Keratinocyte (primary cell): ENCODE measurements at regions not wholly inside any gene's neighbourhood (a gene's known extent, or its start where the extent isn't known, plus 50 kb on each side); places are given as distances from the start of the nearest gene placed in this dataset.

Experiments used
- DNase-seq: peaks from one replicate; pipeline ENCODE4 v3.0.0-alpha.2; 2011; ENCODE audit warnings: low read depth, missing footprints, low spot score
- FAIRE-seq: peaks from 2 replicates; lab custom pipeline; 2011; peaks lifted over from hg19 to GRCh38; lab: Jason Lieb, UNC
- H2AFZ ChIP-seq: 2 replicates; pipeline ENCODE4 v1.6.0; 2012; ENCODE audit warnings: low read length, control low read depth, inconsistent platforms; ENCODE audit not compliant: control insufficient read depth
- H3K27ac ChIP-seq: 2 replicates; pipeline ENCODE4 v1.5.1; 2011; ENCODE audit warnings: low read length; ENCODE audit not compliant: control insufficient read depth, insufficient read depth
- H3K27me3 ChIP-seq: 3 replicates; pipeline ENCODE4 v1.6.0; 2011; ENCODE audit warnings: low read length; ENCODE audit not compliant: control insufficient read depth, insufficient read depth; ENCODE audit errors: extremely low read depth
- H3K36me3 ChIP-seq, 2 experiments: 2 replicates in 1 of 2; 3 replicates in 1 of 2; pipeline ENCODE4 v1.5.1; 2011; ENCODE audit warnings: low read length in 2 of 2, mild to moderate bottlenecking in 1 of 2; ENCODE audit not compliant: control insufficient read depth in 2 of 2, insufficient read depth in 2 of 2; ENCODE audit errors: extremely low read depth in 1 of 2
- H3K4me1 ChIP-seq: 3 replicates; pipeline ENCODE4 v1.5.1; 2011; ENCODE audit warnings: low read length; ENCODE audit not compliant: control insufficient read depth, insufficient read depth; ENCODE audit errors: extremely low read depth
- H3K4me2 ChIP-seq: 3 replicates; pipeline ENCODE4 v1.6.0; 2011; ENCODE audit warnings: low read depth, low read length; ENCODE audit not compliant: control insufficient read depth, insufficient read depth; ENCODE audit errors: extremely low read depth
- H3K4me3 ChIP-seq, 3 experiments: fragments of 200-600 bp in 1 of 3; sonication (generic) in 1 of 3; 2 replicates in 2 of 3; 3 replicates in 1 of 3; pipeline ENCODE4 v1.5.1; 2011 to 2016; ENCODE audit warnings: low read length in 3 of 3, mild to moderate bottlenecking in 3 of 3, control low read depth in 2 of 3, inconsistent platforms in 1 of 3, low read depth in 1 of 3, mixed read lengths in 1 of 3, mixed run types in 1 of 3, moderate library complexity in 1 of 3; ENCODE audit not compliant: control insufficient read depth in 2 of 3, insufficient read depth in 2 of 3; ENCODE audit errors: extremely low read depth in 1 of 3
- H3K79me2 ChIP-seq: 2 replicates; pipeline ENCODE4 v1.6.0; 2012; ENCODE audit warnings: low read length; ENCODE audit not compliant: control insufficient read depth, insufficient read depth
- H3K9ac ChIP-seq: 3 replicates; pipeline ENCODE4 v1.6.0; 2011; ENCODE audit warnings: low read length; ENCODE audit not compliant: control insufficient read depth, insufficient read depth; ENCODE audit errors: extremely low read depth
- H3K9me1 ChIP-seq: 3 replicates; pipeline ENCODE4 v1.6.0; 2011; ENCODE audit warnings: low read length; ENCODE audit not compliant: control insufficient read depth, insufficient read depth; ENCODE audit errors: extremely low read depth
- H3K9me3 ChIP-seq: 2 replicates; pipeline ENCODE4 v1.5.1; 2012; ENCODE audit warnings: low read depth, low read length; ENCODE audit not compliant: control insufficient read depth
- H4K20me1 ChIP-seq: 3 replicates; pipeline ENCODE4 v1.6.0; 2011; ENCODE audit warnings: low read length; ENCODE audit not compliant: control insufficient read depth, insufficient read depth; ENCODE audit errors: extremely low read depth
- EZH2 ChIP-seq: IDR thresholded peaks from one replicate; pipeline ENCODE4 v1.6.1; 2012; ENCODE audit warnings: inconsistent platforms, mild to moderate bottlenecking, low read length, moderate library complexity
- dilution Hi-C: fragments of 300-500 bp; cut with MboI; formaldehyde crosslinking; loops from one replicate; pipeline ENCODE4 v1.7.0; 2020; ENCODE audit warnings: low sequenced_read_pairs; ENCODE audit not compliant: extremely low pct_ligation_motif_present
- TF ChIP-seq, protein P1 (sequence below), 3 experiments: IDR thresholded peaks in 1 of 3; conservative IDR thresholded peaks in 1 of 3; optimal IDR thresholded peaks in 1 of 3; 2 replicates in 2 of 3; 3 replicates in 1 of 3; pipeline versions ENCODE3 to v1.5.1; 2011; ENCODE audit warnings: low read length in 3 of 3, mild to moderate bottlenecking in 3 of 3, moderate library complexity in 2 of 3, control low read depth in 1 of 3, inconsistent platforms in 1 of 3; ENCODE audit not compliant: insufficient read depth in 2 of 3; ENCODE audit errors: extremely low read depth in 1 of 3

DNA sequence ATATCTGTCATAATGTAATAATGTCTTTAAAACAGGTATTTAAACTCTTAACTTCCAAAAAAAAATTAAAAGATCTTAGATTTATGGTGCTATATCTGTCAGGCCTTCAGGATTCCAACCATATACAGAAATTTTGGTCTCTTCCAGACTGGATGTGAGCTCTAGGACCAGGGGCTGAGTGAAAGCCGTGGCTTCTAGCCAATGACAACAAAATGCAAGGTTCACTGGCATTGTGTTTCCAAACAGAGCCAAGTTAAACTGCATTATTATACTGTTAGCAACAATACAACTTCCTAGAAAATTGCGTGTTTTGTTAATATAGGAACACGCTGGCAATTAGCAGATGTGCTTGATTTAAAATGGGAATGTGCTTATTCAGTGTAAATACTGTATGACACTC is 809.8 kb upstream of the SOX11 start:
- no peaks in the 10 kb centered on the region for H3K27me3 ChIP-seq
- H3K9me1 ChIP-seq = no peaks in the 10 kb centered on the region
- dilution Hi-C loops = no loop called here
- no peaks in the 10 kb centered on the region for H3K36me3 ChIP-seq
- H3K79me2 ChIP-seq = no peaks in the 10 kb centered on the region
- no peaks in the 10 kb centered on the region for H3K4me1 ChIP-seq
- no peak overlapping the region for H3K9ac ChIP-seq
- H4K20me1 ChIP-seq = no peaks in the 10 kb centered on the region
- no peak overlapping the region for H3K4me3 ChIP-seq
- FAIRE-seq (no peak), DNase-seq (no peak)
- H3K27ac ChIP-seq = no peak overlapping the region
- TF ChIP-seq EZH2 = no peak
- TF ChIP-seq, protein P1, sequence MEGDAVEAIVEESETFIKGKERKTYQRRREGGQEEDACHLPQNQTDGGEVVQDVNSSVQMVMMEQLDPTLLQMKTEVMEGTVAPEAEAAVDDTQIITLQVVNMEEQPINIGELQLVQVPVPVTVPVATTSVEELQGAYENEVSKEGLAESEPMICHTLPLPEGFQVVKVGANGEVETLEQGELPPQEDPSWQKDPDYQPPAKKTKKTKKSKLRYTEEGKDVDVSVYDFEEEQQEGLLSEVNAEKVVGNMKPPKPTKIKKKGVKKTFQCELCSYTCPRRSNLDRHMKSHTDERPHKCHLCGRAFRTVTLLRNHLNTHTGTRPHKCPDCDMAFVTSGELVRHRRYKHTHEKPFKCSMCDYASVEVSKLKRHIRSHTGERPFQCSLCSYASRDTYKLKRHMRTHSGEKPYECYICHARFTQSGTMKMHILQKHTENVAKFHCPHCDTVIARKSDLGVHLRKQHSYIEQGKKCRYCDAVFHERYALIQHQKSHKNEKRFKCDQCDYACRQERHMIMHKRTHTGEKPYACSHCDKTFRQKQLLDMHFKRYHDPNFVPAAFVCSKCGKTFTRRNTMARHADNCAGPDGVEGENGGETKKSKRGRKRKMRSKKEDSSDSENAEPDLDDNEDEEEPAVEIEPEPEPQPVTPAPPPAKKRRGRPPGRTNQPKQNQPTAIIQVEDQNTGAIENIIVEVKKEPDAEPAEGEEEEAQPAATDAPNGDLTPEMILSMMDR (optimal IDR thresholded peaks at IDR 0.05 in 1 of 3, IDR thresholded peaks at IDR 0.05 in 1 of 3, conservative IDR thresholded peaks at IDR 0.05 in 1 of 3; ENCODE audit: extremely low read depth in 1 of 3, insufficient read depth in 2 of 3, low read length in 3 of 3) = no peak
- H2AFZ ChIP-seq = no peak overlapping the region
- H3K9me3 ChIP-seq = no peaks in the 10 kb centered on the region
- no peak overlapping the region for H3K4me2 ChIP-seq

DNA sequence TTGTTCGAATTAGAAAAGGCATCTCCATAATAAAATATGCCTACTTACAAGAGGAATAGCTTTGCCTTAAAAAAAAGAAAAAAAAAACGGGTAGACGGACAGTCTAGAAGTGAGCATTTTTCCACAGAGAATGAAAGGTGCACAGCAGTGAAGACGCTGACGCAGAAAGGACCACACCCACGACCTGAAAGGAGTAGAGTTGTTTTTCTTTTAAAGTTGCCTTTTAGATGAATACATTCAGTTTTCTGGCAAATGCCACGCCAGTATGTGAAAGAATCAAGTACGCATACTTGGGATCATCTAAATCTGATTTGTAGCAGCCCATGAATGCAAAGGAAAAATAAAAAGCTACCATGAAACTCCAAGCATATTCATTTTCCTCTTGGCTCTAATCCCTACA is 809.2 kb upstream of the SOX11 start:
- DNase-seq (no peak), FAIRE-seq (no peak)
- Histone ChIP-seq H3K27me3 (no peaks in the 10 kb centered on the region), H3K79me2 (no peaks in the 10 kb centered on the region), H3K4me1 (no peaks in the 10 kb centered on the region), H3K9me3 (no peaks in the 10 kb centered on the region), H3K9me1 (no peaks in the 10 kb centered on the region), H3K4me2 (no peak overlapping the region), H3K4me3 (no peak overlapping the region), H2AFZ (no peak overlapping the region), H3K36me3 (no peaks in the 10 kb centered on the region), H3K9ac (no peak overlapping the region), H4K20me1 (no peaks in the 10 kb centered on the region), H3K27ac (no peak overlapping the region)
- TF ChIP-seq, protein P1 (optimal IDR thresholded peaks at IDR 0.05 in 1 of 3, IDR thresholded peaks at IDR 0.05 in 1 of 3, conservative IDR thresholded peaks at IDR 0.05 in 1 of 3; ENCODE audit: extremely low read depth in 1 of 3, insufficient read depth in 2 of 3, low read length in 3 of 3) = no peak
- no peak for TF ChIP-seq EZH2
- dilution Hi-C loops = no loop called here
